Activated naive CD8-positive, alpha-beta T cell treated with anti-CD3 and anti-CD28 coated beads for 36 hours (primary cell): ENCODE measurements at regions not wholly inside any gene's neighbourhood (a gene's known extent, or its start where the extent isn't known, plus 50 kb on each side); places are given as distances from the start of the nearest gene placed in this dataset.

Experiments used
- DNase-seq: peaks from one replicate; pipeline ENCODE4 v3.0.0; 2021
- H3K27ac Mint-ChIP-seq: one replicate; pipeline ENCODE4 v1.8.0; 2022; ENCODE audit warnings: mild to moderate bottlenecking, moderate library complexity, mixed read lengths
- H3K27me3 Mint-ChIP-seq: one replicate; pipeline ENCODE4 v1.8.0; 2022; ENCODE audit warnings: mild to moderate bottlenecking, mixed read lengths
- H3K36me3 Mint-ChIP-seq: one replicate; pipeline ENCODE4 v1.8.0; 2021; ENCODE audit warnings: mild to moderate bottlenecking, mixed read lengths
- H3K4me1 Mint-ChIP-seq: one replicate; pipeline ENCODE4 v1.8.0; 2021; ENCODE audit warnings: mixed read lengths
- H3K4me3 Mint-ChIP-seq: one replicate; pipeline ENCODE4 v1.8.0; 2022; ENCODE audit warnings: mild to moderate bottlenecking, moderate library complexity, mixed read lengths
- H3K9me3 Mint-ChIP-seq: one replicate; pipeline ENCODE4 v1.8.0; 2022; ENCODE audit warnings: mixed read lengths

DNA sequence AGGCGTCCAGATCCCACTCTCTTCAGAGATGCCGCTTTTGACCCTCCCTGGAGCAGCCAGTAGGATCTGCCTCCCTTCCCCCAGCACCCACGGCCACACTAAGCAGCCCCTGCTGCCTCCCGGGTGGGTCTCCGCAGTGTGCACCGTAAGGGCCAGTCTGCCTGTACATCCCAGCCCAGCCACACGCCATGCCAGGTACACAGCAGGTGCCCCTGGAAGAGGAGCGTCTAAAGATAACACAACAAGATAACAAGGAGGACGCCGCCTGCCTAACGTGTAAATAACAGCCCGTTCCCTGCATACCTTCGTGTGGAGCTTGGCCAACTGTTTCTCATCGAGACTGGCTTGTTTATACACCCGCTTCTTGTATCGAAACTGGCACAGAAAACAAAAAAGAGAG lies 139.4 kb downstream of the SHANK2 start:
- Mint-ChIP-seq H3K4me3 (no peak overlapping the region), H3K27me3 (peaks cover 10% of the 10 kb centered on the region), H3K4me1 (no peaks in the 10 kb centered on the region), H3K36me3 (no peaks in the 10 kb centered on the region), H3K9me3 (no peaks in the 10 kb centered on the region), H3K27ac (no peak overlapping the region)
- no peak for DNase-seq

DNA sequence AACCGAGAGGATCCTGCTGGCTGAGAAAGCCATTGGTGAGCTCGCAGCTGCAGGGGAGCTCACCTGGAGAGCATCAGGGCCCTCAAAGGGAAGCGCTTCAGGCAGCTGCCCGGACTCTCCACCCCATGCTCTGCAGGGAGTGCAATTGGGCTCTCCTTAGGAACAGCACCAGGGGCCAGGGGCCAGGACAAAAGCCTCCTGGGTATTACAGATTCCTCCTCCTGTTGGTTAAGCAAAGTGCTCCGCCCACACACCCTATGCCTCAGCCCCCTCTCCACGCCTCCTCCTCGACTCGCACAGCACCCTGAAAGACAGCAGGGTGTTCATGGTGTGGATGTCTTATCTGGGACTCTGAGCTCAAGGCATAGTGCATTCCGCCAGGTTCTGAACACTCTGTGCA lies 139.9 kb downstream of the SHANK2 start:
- Mint-ChIP-seq H3K36me3 (no peaks in the 10 kb centered on the region), H3K27me3 (peaks cover 10% of the 10 kb centered on the region), H3K4me3 (no peak overlapping the region), H3K9me3 (no peaks in the 10 kb centered on the region), H3K4me1 (no peaks in the 10 kb centered on the region), H3K27ac (no peak overlapping the region)
- no peak for DNase-seq

DNA sequence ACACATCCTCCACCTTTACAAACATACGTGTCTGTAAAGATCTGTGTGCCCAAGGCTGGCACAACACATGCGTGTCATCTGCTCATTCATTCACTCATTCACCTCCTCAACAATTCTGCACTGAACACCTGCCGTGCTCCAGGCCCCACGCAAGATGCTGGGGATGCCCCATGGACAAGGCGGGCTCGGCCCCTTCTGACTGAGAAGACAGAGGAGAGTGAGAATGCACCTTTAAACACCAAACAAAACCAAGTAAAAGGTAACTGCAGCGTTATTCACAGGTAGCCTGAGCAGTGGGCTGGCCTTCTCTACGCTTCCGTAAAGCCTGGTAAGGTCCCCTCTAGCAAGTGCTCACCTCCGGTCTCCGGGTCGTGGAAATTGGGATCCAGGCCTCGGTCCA lies 142.8 kb downstream of the SHANK2 start:
- DNase-seq = no peak
- Mint-ChIP-seq H3K9me3 (no peaks in the 10 kb centered on the region), H3K36me3 (no peaks in the 10 kb centered on the region), H3K27ac (no peak overlapping the region), H3K27me3 (peaks cover 10% of the 10 kb centered on the region), H3K4me1 (no peaks in the 10 kb centered on the region), H3K4me3 (no peak overlapping the region)

DNA sequence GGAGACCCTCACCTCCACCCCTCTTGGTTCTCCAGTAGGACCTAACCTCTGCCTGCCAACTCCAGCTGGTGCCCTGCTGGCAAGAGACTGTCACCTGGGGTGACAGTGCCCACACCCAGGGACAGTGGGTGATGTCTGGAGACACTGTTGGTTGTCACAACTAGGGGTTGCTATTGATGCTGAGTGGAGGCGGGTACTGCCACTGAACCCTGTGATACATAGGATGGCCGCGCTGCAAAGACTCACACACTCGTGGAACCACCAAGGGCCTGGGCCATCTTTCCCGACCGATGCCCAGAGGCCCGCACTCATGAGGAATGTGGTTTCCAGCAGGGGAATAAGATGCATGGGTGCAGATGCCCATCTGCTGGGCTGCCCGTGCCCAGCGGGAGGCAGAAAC lies 143.2 kb downstream of the SHANK2 start:
- Mint-ChIP-seq H3K36me3 (no peaks in the 10 kb centered on the region), H3K4me1 (no peaks in the 10 kb centered on the region)
- DNase-seq = no peak

DNA sequence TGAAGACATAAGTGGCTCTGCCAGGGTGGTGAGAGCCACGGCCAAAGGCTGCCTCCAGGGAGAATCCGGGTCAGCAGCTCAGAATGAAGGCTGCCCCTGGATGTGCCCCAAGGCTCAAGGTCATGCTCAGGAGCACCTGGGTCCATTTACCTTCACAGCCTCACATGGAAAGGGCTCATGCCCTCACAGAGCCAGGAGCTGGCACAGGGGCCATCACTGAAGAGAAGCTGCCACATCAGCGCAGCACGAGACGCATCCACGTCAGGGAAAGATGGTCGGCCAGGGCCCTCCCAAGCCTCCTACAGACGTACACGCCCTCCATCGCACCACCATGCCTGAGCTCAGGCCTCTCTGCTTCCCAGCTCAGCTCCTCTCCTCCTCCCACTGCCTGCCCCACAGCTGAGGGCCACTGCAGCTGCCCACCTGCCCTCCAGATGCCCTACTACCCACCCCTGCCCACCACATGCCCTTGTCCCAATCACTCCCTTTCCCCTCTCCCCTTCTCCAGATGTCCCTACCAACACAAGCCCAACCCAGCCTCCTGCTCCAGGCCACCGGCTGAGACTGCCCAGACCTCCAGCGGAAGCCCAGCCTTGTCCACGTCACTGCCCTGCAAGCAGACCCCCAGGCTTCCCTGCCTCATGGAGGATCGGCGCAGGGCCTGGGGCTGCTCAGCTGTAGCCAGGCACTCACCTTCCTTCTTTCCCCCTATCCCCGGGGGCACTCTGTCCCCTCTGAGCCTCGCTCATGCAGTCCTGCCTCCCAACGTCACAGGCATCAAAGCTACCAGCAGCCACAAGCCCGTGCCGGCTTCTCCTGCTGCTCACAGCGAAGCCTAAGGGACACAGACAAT lies 144.1 kb downstream of the SHANK2 start:
- DNase-seq = no peak
- H3K27me3 Mint-ChIP-seq = peaks cover 10% of the 10 kb centered on the region
- no peaks in the 10 kb centered on the region for H3K9me3 Mint-ChIP-seq
- no peaks in the 10 kb centered on the region for H3K36me3 Mint-ChIP-seq
- no peak overlapping the region for H3K27ac Mint-ChIP-seq
- no peak overlapping the region for H3K4me3 Mint-ChIP-seq
- H3K4me1 Mint-ChIP-seq = no peaks in the 10 kb centered on the region

More for the DNA sequence above, 143.2 kb downstream of the SHANK2 start:
- peaks cover 10% of the 10 kb centered on the region for H3K27me3 Mint-ChIP-seq
- no peaks in the 10 kb centered on the region for H3K9me3 Mint-ChIP-seq
- no peak overlapping the region for H3K27ac Mint-ChIP-seq
- no peak overlapping the region for H3K4me3 Mint-ChIP-seq

DNA sequence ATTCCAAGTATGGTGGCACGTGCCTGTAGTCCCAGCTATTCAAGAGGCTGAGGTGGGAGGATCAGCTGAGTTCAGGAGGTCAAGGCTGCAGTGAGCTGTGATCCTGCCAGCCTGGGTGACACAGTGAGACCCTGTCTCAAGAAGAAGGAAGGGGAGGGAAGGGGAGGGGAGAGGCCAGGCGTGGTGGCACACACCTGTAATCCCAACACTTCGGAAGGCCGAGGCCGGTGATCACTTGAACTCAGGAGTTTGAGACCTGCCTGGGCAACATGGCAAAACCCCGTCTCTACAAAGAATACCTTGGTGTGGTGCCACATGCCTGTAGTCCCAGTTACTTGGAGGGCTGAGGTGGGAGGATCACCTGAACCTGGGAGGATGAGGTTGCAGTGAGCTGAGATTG lies 145.7 kb downstream of the SHANK2 start:
- no peaks in the 10 kb centered on the region for H3K27me3 Mint-ChIP-seq
- no peak overlapping the region for H3K27ac Mint-ChIP-seq
- no peaks in the 10 kb centered on the region for H3K9me3 Mint-ChIP-seq
- no peaks in the 10 kb centered on the region for H3K36me3 Mint-ChIP-seq
- no peak for DNase-seq
- no peak overlapping the region for H3K4me3 Mint-ChIP-seq
- no peaks in the 10 kb centered on the region for H3K4me1 Mint-ChIP-seq

DNA sequence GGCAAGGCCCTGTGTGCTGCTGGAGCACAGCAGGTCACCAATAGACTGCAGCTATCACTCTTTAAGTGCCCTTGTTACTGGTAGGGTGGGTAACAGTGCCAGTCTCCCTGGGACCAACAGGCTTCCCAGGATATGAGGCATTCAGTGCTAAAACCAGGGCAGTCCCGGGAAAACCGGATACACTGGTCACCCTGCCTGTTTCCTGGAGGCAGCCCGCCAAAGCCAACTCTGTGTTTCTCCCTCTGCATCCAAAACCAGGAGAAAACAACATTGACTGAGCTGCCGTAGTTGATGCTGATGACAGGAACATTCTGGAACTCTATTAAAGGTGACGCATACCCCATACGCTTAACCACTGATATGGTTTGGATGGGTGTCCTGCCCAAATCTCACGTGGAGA lies 149.1 kb downstream of the SHANK2 start:
- no peaks in the 10 kb centered on the region for H3K27me3 Mint-ChIP-seq

DNA sequence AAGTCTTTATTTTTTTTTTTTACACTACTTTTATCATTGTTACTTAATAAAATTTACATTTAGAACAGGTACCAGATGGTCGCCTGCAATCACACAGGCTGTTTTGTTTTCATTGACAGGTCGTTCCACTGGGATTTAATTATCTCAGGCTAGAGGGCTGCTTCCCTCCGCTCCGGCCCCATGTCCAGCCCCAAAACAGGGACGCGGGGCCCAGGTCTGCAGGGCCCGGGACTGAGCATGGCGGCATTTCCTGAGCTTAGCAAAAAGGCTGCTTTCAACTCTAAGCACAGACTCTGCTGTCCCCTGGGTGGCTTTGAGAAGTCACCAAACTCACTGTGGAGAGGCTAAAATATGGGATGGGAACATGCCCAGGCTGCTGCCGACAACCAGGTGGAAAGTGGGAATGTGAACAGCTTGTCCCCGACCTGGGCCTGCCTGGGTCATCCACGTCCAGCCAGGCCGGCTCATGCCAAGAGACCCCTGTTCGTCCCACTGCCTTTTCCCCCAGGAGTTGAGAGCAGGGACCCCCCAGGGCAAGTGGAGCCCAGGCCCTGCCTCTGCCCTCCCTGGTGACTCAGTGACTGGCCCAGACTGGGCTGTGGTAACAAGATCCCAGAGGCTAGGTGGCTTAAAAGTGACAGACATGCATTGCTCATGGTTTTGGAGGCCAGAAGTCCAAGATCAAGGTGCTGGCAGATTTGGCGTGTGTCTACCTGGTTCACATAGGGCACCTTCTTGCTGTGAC lies 150.0 kb downstream of the SHANK2 start:
- no peak for DNase-seq
- Mint-ChIP-seq H3K36me3 (no peaks in the 10 kb centered on the region), H3K27ac (no peak overlapping the region), H3K4me3 (no peak overlapping the region), H3K27me3 (no peaks in the 10 kb centered on the region), H3K9me3 (no peaks in the 10 kb centered on the region), H3K4me1 (no peaks in the 10 kb centered on the region)

More for the DNA sequence above, 149.1 kb downstream of the SHANK2 start:
- Mint-ChIP-seq H3K4me3 (no peak overlapping the region), H3K9me3 (no peaks in the 10 kb centered on the region), H3K27ac (no peak overlapping the region), H3K36me3 (no peaks in the 10 kb centered on the region), H3K4me1 (no peaks in the 10 kb centered on the region)
- no peak for DNase-seq

DNA sequence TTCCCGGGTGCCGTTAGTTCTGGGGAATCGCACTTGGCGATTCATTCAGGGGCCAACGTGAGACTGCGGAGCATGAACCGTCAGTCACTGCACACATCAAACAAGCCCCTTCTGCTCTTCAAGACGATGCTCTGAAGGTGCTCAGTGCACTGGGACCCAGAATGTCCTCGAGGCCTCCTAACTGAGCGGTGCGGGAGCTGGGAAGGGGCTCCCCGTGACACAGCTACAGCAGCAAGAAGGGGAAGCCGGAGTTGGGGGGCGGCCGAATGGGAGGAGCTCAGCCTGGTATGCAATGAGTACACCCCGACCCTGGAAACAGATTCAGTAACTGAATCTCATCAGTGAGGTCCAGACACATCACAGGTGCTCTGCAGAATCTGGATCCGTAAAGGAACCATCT lies 150.8 kb downstream of the SHANK2 start:
- Mint-ChIP-seq H3K36me3 (no peaks in the 10 kb centered on the region), H3K9me3 (no peaks in the 10 kb centered on the region), H3K4me3 (no peak overlapping the region), H3K27ac (no peak overlapping the region), H3K4me1 (no peaks in the 10 kb centered on the region), H3K27me3 (no peaks in the 10 kb centered on the region)
- no peak for DNase-seq

DNA sequence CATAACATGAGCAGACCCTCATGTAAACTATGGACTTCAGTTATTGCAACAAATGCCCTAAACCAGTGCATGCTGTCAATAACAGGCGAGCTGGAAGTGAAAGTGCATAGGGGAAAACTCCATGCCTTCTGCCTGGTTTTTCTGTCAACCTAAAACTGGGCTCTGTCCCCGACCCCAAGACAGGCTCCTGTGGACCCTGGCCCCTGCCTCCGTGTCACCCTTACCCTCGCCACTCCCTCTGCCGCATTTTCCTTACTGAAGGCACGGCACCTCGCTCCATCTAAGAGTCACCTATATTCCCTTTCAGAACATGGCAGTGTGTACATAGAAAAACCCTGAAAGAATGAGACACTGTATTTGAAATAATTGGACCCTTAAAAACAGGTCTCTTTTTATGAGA lies 151.3 kb downstream of the SHANK2 start:
- no peaks in the 10 kb centered on the region for H3K9me3 Mint-ChIP-seq
- no peaks in the 10 kb centered on the region for H3K4me1 Mint-ChIP-seq
- no peaks in the 10 kb centered on the region for H3K36me3 Mint-ChIP-seq
- no peak overlapping the region for H3K4me3 Mint-ChIP-seq
- no peaks in the 10 kb centered on the region for H3K27me3 Mint-ChIP-seq
- no peak overlapping the region for H3K27ac Mint-ChIP-seq
- DNase-seq = no peak

DNA sequence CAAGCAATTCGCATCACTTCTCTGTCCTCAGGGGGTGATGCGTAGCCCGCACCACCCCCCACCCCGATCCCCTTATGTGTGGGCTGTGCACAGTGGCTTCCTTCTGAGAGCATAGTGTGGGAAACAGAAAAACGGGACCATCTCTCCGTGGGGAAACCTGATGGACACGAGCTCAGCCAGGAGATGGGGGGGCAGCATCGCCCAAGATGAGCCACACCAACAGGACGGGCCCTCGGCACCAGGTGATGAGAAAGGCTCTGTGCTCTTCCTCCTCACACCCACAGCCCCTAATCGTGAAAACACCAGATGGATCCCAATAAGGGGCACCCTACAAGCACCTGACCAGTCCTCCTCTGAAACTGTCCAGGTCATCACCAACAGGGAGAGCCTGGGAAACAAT lies 153.6 kb downstream of the SHANK2 start:
- Mint-ChIP-seq H3K4me1 (no peaks in the 10 kb centered on the region), H3K27ac (no peak overlapping the region), H3K36me3 (no peaks in the 10 kb centered on the region), H3K27me3 (no peaks in the 10 kb centered on the region), H3K4me3 (no peak overlapping the region), H3K9me3 (no peaks in the 10 kb centered on the region)
- no peak for DNase-seq

DNA sequence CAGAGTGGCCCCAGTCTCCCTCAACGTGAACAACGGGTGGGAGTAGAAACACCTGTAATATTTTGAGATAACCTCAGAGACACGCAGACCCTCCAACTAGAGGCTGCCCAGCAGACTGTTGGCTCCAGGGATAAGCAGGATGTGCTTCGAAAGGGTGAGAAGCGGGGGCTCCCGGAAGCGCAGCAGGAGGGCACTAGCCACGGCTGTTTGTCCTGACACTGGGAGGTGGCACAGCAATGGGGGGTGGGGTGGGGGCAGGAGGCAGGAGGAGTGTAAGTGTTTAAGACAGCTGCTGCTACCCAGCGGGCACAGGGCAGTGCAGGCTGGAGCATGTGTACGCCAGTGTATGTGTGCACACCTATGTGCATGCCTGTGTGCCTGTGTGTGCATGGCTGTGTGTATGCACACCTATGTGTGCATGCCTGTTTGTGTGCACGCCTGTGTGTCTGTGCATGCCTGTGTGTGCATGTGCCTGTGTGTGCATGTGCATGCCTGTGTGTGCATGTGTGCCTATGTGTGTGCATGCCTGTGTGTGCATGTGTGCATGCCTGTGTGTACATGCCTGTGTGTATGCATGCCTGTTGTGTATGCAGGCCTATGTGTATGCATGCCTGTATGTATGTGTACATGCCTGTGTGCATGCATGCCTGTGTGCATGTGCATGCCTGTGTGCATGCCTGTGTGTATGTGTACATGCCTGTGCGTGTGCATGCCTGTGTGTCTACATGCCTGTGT lies 154.7 kb downstream of the SHANK2 start:
- Mint-ChIP-seq H3K4me3 (no peak overlapping the region), H3K27ac (no peak overlapping the region), H3K36me3 (no peaks in the 10 kb centered on the region), H3K27me3 (no peaks in the 10 kb centered on the region), H3K4me1 (no peaks in the 10 kb centered on the region), H3K9me3 (no peaks in the 10 kb centered on the region)
- DNase-seq = no peak

DNA sequence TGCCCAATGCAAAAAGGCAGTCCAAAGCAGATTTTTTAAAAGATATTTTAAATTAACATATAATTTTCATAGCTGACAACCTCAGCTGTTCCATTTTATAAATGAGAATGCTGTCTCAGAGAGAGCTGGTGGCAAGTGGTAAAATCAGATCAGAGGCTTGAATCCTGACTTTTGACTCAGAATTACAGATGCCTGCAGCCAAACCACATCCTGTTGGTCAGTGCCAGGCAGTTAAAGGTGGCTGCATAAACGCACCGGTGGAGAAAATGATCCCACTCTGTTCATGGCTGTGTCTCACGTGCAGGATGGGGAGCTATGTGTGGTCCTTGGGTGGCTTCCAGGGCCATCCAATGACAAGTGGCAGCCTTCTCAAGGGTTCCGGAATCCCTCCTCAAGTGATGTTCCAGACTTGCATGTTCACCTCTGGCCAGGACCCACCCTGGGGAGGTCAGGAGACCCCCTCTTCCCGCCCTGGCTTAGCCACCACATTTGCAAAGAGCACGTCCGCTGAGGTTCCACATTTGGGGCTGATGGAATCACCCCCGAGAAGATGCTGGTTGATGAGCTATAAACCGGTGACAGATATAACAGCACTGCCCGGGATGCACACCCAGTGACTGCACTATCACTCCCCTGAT lies 155.5 kb downstream of the SHANK2 start:
- Mint-ChIP-seq H3K27ac (no peak overlapping the region), H3K36me3 (no peaks in the 10 kb centered on the region), H3K4me3 (no peak overlapping the region)

DNA sequence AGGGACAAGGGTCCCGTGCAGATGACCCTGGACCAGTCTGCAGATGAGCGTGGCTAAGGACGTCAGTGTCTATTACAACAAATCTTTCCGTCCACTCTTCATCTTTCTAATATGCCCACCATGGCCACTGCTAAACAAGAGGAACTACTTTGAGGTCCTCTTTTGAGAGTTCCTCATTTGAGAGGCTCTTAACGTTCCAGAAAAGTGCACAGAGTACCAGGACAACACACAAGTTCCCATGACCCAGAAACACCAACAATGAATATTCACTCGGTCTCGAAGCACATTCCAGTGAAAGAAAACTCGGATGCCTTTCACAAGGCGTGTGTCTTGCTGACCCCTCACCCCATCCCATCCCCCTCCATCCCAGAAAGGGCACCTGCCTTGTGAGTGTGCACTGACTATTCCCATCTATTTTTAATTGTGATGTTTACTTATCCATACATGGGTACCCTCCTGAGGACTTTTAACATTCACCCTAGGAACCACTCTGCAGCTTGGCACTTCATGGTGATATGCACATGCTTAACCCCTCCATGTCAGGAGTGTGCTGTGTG lies 157.0 kb downstream of the SHANK2 start:
- Mint-ChIP-seq H3K27ac (no peak overlapping the region), H3K36me3 (no peaks in the 10 kb centered on the region), H3K4me1 (no peaks in the 10 kb centered on the region), H3K27me3 (no peaks in the 10 kb centered on the region), H3K4me3 (no peak overlapping the region), H3K9me3 (no peaks in the 10 kb centered on the region)
- no peak for DNase-seq

More for the DNA sequence above, 155.5 kb downstream of the SHANK2 start:
- no peaks in the 10 kb centered on the region for H3K4me1 Mint-ChIP-seq
- no peak for DNase-seq
- no peaks in the 10 kb centered on the region for H3K27me3 Mint-ChIP-seq
- H3K9me3 Mint-ChIP-seq = no peaks in the 10 kb centered on the region
